ENCODE measurements at regions not wholly inside any gene's neighbourhood (a gene's known extent, or its start where the extent isn't known, plus 50 kb on each side); places are given as distances from the start of the nearest gene placed in this dataset.

- DNase-seq (ENCODE audit: low read depth): no peak
- TF ChIP-seq CTCF (conservative IDR thresholded peaks at IDR 0.05; ENCODE audit: low read length): no peak
- no peak overlapping the region for H3K4me3 ChIP-seq (ENCODE audit: low read length)
Observed at GRCh38 chr2:125185691-125186270, 1160.7 kb downstream of the CNTNAP5 start.

GRCh38 chr2:125207431-125207830, 1182.3 kb downstream of the CNTNAP5 start:
- no peak for TF ChIP-seq CTCF (conservative IDR thresholded peaks at IDR 0.05; ENCODE audit: low read length)
- DNase-seq (ENCODE audit: low read depth): no peak
- no peak overlapping the region for H3K4me3 ChIP-seq (ENCODE audit: low read length)

GRCh38 chr2:125216321-125216720, 1191.2 kb downstream of the CNTNAP5 start:
- TF ChIP-seq CTCF (conservative IDR thresholded peaks at IDR 0.05; ENCODE audit: low read length): no peak
- DNase-seq (ENCODE audit: low read depth): no peak
- H3K4me3 ChIP-seq (ENCODE audit: low read length): no peak overlapping the region

GRCh38 chr2:125224188-125224587, 1199.1 kb downstream of the CNTNAP5 start:
- DNase-seq (ENCODE audit: low read depth): no peak
- TF ChIP-seq CTCF (conservative IDR thresholded peaks at IDR 0.05; ENCODE audit: low read length): no peak
- no peak overlapping the region for H3K4me3 ChIP-seq (ENCODE audit: low read length)

GRCh38 chr2:125224830-125225229, 1199.7 kb downstream of the CNTNAP5 start:
- no peak overlapping the region for H3K4me3 ChIP-seq (ENCODE audit: low read length)
- no peak for DNase-seq (ENCODE audit: low read depth)
- TF ChIP-seq CTCF (conservative IDR thresholded peaks at IDR 0.05; ENCODE audit: low read length): no peak

GRCh38 chr2:125227843-125228392, 1202.8 kb downstream of the CNTNAP5 start:
- no peak for TF ChIP-seq CTCF (conservative IDR thresholded peaks at IDR 0.05; ENCODE audit: low read length)
- H3K4me3 ChIP-seq (ENCODE audit: low read length): no peak overlapping the region
- no peak for DNase-seq (ENCODE audit: low read depth)

- H3K4me3 ChIP-seq (ENCODE audit: low read length): no peak overlapping the region
- no peak for TF ChIP-seq CTCF (conservative IDR thresholded peaks at IDR 0.05; ENCODE audit: low read length)
- no peak for DNase-seq (ENCODE audit: low read depth)
Observed at GRCh38 chr2:125240870-125241269, 1215.8 kb downstream of the CNTNAP5 start.
